NCI-H226 (cell line): ENCODE measurements at regions not wholly inside any gene's neighbourhood (a gene's known extent, or its start where the extent isn't known, plus 50 kb on each side); places are given as distances from the start of the nearest gene placed in this dataset.
A peak's percentile ranks its signal among the peaks of the same experiment; 100 is the strongest.

Source experiments
- DNase-seq: peaks from one replicate; pipeline ENCODE4 v3.0.0-alpha.2; 2015

GRCh38 chr1:112783059-112783458 lies 67.9 kb upstream of the PPM1J start:
- no peak for DNase-seq

GRCh38 chr1:112779665-112780526 lies 64.8 kb upstream of the PPM1J start:
- DNase-seq, result no peak

- DNase-seq, result no peak
Measured at GRCh38 chr1:112778137-112778536, 63.0 kb upstream of the PPM1J start.

- DNase-seq, result no peak
Measured at GRCh38 chr1:112776688-112777087, 61.6 kb upstream of the PPM1J start.

GRCh38 chr1:112772781-112773180 lies 57.6 kb upstream of the PPM1J start:
- peak; percentile 75 for DNase-seq

- DNase-seq, result no peak
Measured at GRCh38 chr1:112770724-112771123, 55.6 kb upstream of the PPM1J start.

GRCh38 chr1:112769611-112770010 lies 54.5 kb upstream of the PPM1J start:
- no peak for DNase-seq

- DNase-seq, result no peak
Measured at GRCh38 chr1:112767646-112768045, 52.5 kb upstream of the PPM1J start.
